AG10803 (cell line): ENCODE measurements at regions not wholly inside any gene's neighbourhood (a gene's known extent, or its start where the extent isn't known, plus 50 kb on each side); places are given as distances from the start of the nearest gene placed in this dataset.

ENCODE experiments used
- DNase-seq: peaks from one replicate; pipeline ENCODE4 v3.0.0; 2010; ENCODE audit warnings: low read depth
- H3K4me3 ChIP-seq: 2 replicates; pipeline ENCODE4 v1.5.1; 2011; ENCODE audit warnings: mild to moderate bottlenecking, low read length, control low read depth
- CTCF ChIP-seq: conservative IDR thresholded peaks from 2 replicates; pipeline ENCODE4 v1.5.1; 2011; ENCODE audit warnings: mild to moderate bottlenecking, low read length, control low read depth, inconsistent platforms

DNA sequence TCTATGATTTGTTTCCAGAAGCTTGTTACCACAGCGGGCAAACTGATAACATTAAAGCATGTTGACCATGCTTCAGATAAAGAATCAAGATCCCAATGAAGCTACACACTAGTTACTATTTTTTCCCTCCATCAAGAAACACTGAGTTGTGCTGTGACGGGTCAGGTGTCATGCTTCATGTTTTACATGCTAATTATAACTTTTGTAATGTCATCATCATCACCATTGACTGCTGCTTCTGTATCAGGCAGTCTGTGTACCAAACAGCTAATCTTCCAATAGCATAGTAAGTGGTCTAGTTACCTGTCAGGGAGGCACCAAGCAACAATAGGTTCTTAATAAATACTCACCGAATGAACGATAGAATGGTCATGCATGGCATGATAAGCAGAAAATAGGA is 388.1 kb downstream of the THBS2 start:
- DNase-seq = no peak
- TF ChIP-seq CTCF = no peak
- H3K4me3 ChIP-seq = no peak overlapping the region

DNA sequence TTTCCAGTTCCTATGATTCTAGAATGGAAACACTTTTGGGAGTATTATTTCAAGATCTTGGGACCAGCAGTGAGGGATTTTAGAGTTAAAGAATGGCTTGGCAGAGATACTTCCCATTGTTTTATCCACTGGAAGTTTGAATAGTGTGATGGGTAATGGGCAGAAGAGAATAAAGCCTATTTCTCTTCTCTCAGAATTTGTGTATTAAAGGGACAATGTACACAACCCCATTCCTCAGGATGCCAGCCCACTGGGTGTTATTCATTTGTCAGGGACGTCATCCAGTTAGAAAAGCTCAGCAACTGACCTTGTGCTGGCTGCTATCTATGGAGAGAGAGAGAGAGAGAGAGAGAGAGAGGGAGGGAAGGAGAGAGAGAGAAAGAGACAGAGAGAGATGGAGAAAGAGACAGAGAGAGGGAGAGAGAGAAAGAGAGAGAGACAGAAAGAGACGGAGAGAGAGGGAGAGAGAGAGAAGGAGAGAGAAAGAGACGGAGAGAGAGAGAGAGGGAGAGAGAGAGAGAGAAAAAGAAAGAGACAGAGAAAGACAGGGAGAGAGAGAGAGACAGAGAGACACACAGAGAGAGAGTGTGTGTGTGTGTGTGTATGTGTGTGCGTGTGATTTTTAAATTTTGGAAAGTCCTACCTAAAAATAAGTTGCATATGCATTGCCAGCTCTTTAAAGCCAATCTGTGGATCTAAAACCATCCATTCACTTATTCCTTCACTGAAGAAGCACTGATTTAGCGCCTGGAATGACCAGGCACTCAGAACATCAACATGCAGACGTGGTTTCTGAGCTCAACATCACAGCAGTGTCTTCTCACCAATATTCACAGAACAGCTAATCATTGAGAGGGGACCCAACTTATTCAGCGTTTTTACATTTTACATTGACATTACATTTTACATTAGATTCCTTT is 388.8 kb downstream of the THBS2 start:
- H3K4me3 ChIP-seq = no peak overlapping the region
- TF ChIP-seq CTCF = no peak
- no peak for DNase-seq

DNA sequence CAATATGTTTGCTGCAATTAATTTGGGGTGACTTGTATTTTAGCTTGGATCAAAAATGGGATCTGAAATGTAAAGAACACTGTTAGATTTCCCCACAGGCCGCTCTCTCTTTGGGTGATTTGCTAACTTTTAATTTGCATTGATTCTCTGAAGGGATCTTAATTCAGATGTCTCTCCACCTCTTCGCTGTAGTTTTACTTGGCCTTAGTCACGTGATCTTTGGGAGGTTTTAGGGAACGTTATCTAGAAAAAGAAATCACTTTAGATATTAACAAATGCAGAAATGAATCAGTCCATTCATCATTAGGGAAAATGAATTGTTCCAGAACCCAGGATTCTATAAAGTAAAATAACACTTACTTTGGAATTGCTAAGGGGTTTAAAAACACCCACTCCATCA is 390.2 kb downstream of the THBS2 start:
- H3K4me3 ChIP-seq = no peak overlapping the region
- no peak for TF ChIP-seq CTCF
- DNase-seq = no peak

GRCh38 chr6:168862346-168862980 is 391.2 kb downstream of the THBS2 start:
- DNase-seq = no peak

GRCh38 chr6:168860987-168861386 is 392.7 kb downstream of the THBS2 start:
- no peak overlapping the region for H3K4me3 ChIP-seq
- no peak for DNase-seq
- no peak for TF ChIP-seq CTCF

More at GRCh38 chr6:168862346-168862980, 391.2 kb downstream of the THBS2 start:
- no peak overlapping the region for H3K4me3 ChIP-seq
- TF ChIP-seq CTCF = no peak

- TF ChIP-seq CTCF = no peak
- H3K4me3 ChIP-seq = no peak overlapping the region
- no peak for DNase-seq
Measured at GRCh38 chr6:168860341-168860740, 393.3 kb downstream of the THBS2 start.

GRCh38 chr6:168858926-168859325 is 394.7 kb downstream of the THBS2 start:
- no peak overlapping the region for H3K4me3 ChIP-seq
- DNase-seq = no peak

More at GRCh38 chr6:168858926-168859325, 394.7 kb downstream of the THBS2 start:
- TF ChIP-seq CTCF = no peak
